NCI-H69 (cell line): ENCODE measurements at regions not wholly inside any gene's neighbourhood (a gene's known extent, or its start where the extent isn't known, plus 50 kb on each side); places are given as distances from the start of the nearest gene placed in this dataset.

Experiments used
- DNase-seq: peaks from one replicate; lab custom pipeline; 2025; lab: John Stamatoyannopoulos, UW

GRCh38 chr2:191738003-191738402 is 60.1 kb downstream of the NABP1 start:
- no peak for DNase-seq

- DNase-seq, result no peak
Measured at GRCh38 chr2:191738667-191739066, 60.7 kb downstream of the NABP1 start.

DNA sequence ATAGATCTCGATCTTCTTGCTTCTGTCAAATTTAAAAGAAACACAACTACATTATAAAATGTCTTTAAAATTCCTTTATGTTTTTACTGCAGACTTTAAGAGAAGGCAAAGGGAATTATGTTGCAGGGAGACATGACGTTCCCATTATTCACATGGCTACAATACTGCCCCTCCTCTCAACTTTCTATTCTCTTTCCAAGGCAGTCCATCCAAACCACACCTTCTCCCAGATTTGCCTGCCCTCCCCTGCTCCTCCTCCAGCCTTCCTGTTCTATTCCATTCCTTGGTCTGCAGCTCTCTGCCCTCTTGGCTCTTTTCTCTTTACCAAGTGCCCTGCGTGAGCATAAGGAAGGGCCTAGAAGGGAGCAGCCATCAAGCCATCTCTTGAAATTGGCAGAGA is 61.3 kb downstream of the NABP1 start:
- DNase-seq, result no peak

- no peak for DNase-seq
Measured at GRCh38 chr2:191740016-191740419, 62.1 kb downstream of the NABP1 start.

DNA sequence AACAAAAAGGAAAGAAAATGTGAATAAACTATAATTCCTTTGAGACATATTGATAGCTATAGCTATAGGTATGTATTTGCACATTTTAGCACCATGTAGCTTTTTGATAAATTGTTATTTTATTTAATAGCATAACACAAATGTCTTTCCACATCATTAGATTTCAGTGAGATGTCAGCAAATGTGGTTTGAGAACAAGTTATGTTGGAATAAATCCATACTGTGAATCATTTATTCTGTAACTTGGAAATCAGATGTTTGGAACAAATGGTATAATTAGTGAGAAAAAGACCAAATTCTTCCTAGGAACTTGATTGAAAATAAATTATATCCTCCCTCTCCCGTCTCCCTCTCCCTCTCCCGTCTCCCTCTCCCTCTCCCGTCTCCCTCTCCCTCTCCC is 62.8 kb downstream of the NABP1 start:
- DNase-seq, result no peak

- no peak for DNase-seq
Measured at GRCh38 chr2:191746346-191747169, 68.6 kb downstream of the NABP1 start.

DNA sequence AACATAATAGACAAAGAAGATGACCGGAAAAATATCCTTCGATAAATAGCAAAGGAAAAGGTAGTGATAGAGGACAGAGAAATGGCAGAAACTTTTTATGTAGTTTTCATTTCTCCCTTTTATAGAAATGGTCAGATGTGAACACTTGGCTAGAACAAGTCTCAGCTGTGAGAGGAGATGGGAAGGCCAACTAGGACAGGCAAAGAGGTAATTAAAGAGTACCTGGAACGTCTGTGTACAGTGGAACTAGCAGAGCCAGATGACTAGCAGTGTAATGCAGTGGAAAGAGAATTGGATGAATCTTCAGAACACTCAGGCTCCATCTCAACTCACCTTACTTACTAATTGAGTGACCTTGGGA is 69.2 kb downstream of the NABP1 start:
- no peak for DNase-seq

- DNase-seq, result no peak
Measured at GRCh38 chr2:191748059-191748461, 70.1 kb downstream of the NABP1 start.

DNA sequence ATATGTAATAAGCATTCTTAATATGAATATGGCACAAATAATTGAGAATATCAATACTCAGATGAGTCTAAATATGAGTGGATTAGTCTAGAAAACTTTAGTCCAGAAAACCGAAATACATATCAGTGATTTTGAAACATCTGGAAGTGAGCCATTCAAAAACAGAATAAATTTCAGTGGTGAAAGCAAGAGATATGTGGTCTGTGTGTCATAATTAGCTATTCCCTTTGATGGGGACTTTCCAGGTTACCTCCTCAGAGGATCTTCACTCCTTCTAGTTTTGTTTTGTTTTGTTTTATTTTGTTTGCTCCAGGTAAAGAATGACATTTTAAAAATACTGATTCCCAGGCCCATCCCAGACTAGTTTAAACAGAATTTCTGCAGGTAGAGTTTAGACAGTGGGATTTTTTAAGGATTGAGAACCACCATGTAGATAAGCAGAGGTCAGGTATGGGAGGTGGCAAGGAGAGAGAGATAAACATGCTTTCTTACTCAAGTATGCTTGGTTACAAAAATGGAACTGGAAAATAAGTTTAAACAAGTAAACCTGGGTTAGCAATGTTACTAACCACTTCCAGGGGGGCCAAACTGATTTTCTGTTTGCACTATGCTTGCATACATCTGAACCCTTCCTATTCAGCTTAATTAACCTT is 70.7 kb downstream of the NABP1 start:
- DNase-seq, result no peak

DNA sequence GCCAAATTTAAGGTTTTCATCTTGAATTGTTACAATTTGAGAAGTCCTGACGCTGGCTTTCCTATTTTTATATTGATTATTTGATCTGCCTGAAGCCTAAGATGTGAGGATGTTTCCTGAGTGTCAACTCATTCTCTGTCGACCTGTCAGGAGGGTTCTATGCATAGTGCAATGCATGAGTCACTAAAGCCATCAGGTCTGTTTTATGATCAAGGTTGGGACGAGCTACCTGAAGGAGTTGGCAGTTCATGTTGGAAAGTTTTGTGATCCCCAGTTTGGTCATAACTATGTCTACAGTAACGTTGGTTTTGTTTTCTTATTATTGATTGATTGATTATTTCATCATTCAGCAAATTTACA is 71.2 kb downstream of the NABP1 start:
- DNase-seq, result no peak

GRCh38 chr2:191754103-191754502 is 76.2 kb downstream of the NABP1 start:
- DNase-seq, result no peak

DNA sequence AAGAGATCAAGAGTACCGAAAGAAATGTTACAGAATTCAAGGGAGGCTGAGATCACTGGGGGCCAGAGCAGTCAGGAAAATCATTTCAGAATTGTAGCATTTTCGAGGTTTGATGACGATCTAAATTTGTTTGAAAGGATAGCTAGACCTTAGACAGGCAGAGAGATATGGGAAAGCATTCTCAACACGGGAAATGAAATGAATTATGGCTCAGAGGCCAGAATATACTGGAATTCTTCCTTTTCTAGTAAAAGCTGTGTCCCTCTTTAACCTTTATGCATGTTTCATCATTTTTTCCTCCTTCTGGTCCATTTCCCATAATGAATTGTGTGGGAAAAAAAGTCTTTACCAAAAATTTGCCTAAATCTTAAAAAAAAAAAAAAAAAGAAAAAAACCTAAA is 78.8 kb downstream of the NABP1 start:
- DNase-seq, result no peak

DNA sequence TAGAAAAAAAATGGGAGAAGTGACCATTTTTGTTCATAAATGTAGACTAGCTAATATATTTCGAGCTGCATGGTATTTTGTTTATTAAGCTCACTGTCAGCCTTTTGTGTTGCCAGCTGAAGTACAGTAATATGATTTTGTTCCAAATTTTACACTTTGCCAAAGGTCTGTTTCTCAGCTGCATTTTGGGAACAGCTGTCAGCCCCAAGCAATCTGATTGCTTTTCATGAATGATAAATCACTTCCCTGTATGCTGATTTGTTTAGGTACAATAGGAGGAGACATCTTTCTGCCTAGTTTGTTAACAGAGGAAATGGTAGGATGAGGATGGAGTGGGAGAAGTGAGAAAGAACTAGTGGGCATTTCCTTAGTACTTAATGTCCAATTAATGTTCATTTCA is 79.3 kb downstream of the NABP1 start:
- DNase-seq, result no peak

GRCh38 chr2:191758518-191759507 is 80.9 kb downstream of the NABP1 start:
- DNase-seq, result peak; percentile 54

GRCh38 chr2:191759680-191760079 is 81.7 kb downstream of the NABP1 start:
- DNase-seq, result no peak

DNA sequence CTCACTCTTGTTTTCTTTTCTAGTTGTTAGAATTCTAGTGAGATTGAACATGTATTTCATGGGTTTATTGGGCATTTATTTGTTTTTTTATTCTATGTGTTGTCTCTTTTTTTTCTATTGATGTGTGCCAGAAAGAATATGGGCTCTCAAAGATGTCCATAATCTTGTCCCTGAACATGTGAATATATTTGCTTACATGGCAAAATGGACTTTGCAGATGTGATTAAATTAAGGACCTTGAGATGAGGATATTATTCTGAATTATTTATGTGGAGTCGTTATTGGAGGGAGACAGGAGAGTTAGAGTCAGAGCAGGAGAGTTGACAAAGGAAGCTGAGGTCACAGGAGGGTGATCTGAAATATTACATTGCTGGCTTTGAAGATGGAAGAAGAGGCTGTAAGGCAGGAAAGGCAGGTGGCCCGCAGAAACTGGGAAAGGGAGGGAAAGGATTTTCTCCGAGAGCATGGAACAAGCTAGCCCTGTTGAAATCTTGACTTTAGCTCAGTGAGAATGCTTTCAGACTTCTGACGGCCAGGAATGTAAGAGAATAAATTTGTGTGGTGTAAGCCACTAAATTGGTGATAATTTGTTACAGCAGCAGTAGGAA is 82.8 kb downstream of the NABP1 start:
- no peak for DNase-seq

DNA sequence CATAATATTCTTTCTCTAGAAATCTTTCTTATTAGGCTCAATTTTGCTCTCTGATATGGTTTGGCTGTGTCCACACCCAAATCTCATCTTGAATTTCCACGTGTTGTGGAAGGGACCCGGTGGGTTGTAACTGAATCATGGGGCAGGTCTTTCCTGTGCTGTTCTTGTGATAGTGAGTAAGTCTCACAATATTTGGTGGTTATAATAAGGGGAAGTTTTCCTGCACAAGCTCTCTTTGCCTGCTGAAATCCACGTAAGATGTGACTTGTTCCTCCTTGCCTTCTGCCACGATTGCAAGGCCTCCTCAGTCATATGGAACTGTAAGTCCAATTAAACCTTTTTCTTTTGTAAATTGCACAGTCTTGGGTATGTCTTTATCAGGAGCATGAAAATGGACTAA is 73.8 kb downstream of the CAVIN2 start:
- no peak for DNase-seq

DNA sequence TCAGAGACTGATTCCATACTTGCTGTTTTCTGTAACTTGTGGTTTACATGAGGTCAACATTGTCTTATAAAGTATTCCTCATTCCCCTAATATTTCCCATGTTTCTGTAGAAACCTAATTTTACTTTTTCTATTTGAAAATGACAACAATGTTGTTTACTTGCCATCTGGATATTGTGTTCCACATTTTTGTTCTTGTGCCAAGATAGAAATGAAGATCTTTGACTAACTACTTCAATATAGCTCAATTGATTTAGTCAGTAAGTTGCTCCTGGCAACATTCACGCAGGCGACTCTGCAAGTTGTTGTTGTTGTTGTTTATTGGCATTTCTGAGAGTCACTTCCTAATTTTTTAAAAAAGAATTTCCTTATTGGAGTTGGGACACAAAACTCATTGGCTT is 69.5 kb downstream of the CAVIN2 start:
- DNase-seq, result no peak

GRCh38 chr2:191778041-191778440 is 68.8 kb downstream of the CAVIN2 start:
- DNase-seq, result no peak

GRCh38 chr2:191782351-191782750 is 64.5 kb downstream of the CAVIN2 start:
- DNase-seq, result no peak

GRCh38 chr2:191783416-191783815 is 63.5 kb downstream of the CAVIN2 start:
- DNase-seq, result no peak
